ENCODE measurements at regions not wholly inside any gene's neighbourhood (a gene's known extent, or its start where the extent isn't known, plus 50 kb on each side); places are given as distances from the start of the nearest gene placed in this dataset.

GRCh38 chr7:69411466-69411865 lies 186.8 kb upstream of the AUTS2 start:
- no peak for TF ChIP-seq CTCF (conservative IDR thresholded peaks at IDR 0.05; ENCODE audit: low read depth, low read length)
- TF ChIP-seq EZH2 (IDR thresholded peaks at IDR 0.05; ENCODE audit: borderline replicate concordance, low read depth, low read length, poor library complexity, severe bottlenecking) = no peak

Data from A673 (cell line).